ENCODE measurements at regions not wholly inside any gene's neighbourhood (a gene's known extent, or its start where the extent isn't known, plus 50 kb on each side); places are given as distances from the start of the nearest gene placed in this dataset.
"Not testable (repeated sequence)": the region's sequence is repeated elsewhere in the genome, so short reads cannot be mapped to it uniquely, and the experiment has no call there.

DNA sequence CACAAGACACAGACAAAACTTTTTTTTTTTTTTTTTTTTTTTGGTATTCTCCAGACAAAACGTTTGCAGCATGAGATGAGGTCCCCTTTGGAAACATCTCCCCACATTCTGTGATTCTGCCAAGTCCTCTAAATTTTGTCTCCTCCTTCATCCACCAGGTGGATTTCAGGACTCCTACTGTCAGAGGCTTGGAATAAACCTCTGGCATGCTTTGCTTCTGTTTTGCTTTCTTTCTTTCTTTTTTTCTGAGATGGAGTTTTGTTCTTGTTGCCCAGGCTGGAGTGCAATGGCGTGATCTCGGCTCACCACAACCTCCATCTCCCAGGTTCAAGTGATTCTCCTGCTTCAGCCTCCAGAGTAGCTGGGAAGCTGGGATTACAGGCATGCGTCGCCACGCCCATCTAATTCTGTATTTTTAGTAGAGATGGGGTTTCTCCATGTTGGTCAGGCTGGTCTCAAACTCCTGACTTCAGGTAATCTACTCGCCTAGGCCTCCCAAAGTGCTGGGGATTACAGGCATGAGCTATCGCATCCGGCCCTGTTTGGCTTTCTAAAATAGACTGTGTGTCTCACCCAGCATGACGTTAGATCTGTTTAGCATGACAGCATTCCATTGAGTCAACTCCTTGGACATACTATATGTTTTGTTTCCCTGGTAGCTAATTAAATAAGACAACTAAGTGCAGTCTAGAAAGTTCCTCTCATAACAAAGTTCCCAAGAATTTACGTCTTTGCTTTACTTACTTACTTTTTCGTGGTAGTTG is 142.5 kb downstream of the NPIPA7 start:
- H3K9me3 ChIP-seq; H3K4me1 ChIP-seq; H3K36me3 ChIP-seq (ENCODE audit: low read depth, missing control alignments); H3K4me3 ChIP-seq; intact Hi-C loops (cut with DNase I; ENCODE audit: low total_unique reads); H3K27ac ChIP-seq; H3K27me3 ChIP-seq; DNase-seq: not testable (repeated sequence)
- WGBS, 2 donors = 33% methylated on average over 1 of the region's 12 CpGs; no CpG with 5 or more reads in 1 of the 2 donors

DNA sequence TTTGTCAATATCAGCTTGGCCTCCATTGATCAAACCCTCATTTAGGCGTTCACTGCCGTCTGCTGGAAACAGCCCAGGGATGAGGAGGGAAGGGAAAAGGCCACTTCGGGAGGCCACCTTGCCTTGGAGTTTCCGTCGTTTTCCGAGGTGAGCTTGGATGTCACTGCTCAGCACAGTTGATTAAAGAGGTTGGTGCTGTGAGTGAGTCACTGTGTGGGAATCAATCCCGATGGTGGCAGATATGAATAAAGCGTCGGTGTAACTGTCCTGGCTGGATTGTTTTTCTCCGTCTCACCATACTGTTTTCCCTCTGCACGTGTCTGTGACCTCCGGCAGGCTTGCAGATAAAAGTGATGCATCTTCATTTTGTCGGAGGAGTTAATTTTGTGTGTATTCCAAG is 148.1 kb downstream of the NPIPA7 start:
- H3K36me3 ChIP-seq (ENCODE audit: low read depth, missing control alignments); H3K4me3 ChIP-seq; DNase-seq; H3K4me1 ChIP-seq; H3K27me3 ChIP-seq; H3K27ac ChIP-seq; H3K9me3 ChIP-seq; intact Hi-C loops (cut with DNase I; ENCODE audit: low total_unique reads): not testable (repeated sequence)
- WGBS, 2 donors = no CpG with 5 or more reads among the region's 13 CpGs

DNA sequence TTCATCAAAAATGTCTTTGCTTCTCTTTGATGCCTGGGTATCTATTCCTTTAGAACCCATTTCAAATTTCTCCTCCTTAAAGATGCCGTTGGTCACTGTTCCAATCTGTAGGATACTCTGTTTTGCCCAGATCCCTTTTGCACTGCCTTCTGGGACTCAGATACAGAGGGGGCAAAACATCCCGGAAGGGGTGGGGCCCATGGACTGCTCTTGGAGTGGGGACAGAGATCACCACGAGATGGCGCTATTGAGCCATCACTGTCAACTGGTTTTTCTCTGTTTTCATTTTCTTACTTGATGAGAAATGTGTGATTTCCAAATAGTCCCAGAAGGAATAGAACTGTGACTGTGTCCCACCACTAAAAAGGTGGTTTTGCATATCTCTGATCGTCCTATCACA is 151.8 kb downstream of the NPIPA7 start:
- intact Hi-C loops (cut with DNase I; ENCODE audit: low total_unique reads); H3K4me3 ChIP-seq; DNase-seq; H3K27ac ChIP-seq; H3K36me3 ChIP-seq (ENCODE audit: low read depth, missing control alignments); H3K27me3 ChIP-seq; H3K4me1 ChIP-seq; H3K9me3 ChIP-seq: not testable (repeated sequence)
- 4% methylated on average over 2 of the region's 5 CpGs; no CpG with 5 or more reads in 1 of the 2 donors for WGBS, 2 donors

DNA sequence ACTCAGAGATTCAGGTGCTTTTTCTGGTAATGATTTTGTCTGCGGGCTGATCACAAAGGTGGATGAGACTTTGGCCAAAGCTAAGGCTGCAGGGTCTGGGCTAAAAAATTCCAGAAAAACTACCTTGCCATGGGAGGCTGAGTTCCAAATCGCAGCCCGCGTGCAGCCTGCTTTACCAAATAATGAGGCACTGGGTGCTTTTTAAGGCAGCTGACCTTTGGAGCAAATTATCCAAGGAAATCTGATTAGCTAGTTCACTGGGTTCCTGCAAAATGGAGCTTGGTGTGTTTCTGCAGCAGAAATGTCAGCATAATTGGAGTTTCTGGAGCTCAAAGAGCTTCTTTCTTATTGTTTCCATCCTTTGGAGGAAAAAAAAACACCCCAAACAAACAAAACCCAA is 156.6 kb downstream of the NPIPA7 start:
- intact Hi-C loops (cut with DNase I; ENCODE audit: low total_unique reads); DNase-seq; H3K4me1 ChIP-seq; H3K36me3 ChIP-seq (ENCODE audit: low read depth, missing control alignments); H3K4me3 ChIP-seq; H3K9me3 ChIP-seq; H3K27me3 ChIP-seq; H3K27ac ChIP-seq: not testable (repeated sequence)
- 72% methylated on average over 3 of the region's 4 CpGs; no CpG with 5 or more reads in 1 of the 2 donors for WGBS, 2 donors

DNA sequence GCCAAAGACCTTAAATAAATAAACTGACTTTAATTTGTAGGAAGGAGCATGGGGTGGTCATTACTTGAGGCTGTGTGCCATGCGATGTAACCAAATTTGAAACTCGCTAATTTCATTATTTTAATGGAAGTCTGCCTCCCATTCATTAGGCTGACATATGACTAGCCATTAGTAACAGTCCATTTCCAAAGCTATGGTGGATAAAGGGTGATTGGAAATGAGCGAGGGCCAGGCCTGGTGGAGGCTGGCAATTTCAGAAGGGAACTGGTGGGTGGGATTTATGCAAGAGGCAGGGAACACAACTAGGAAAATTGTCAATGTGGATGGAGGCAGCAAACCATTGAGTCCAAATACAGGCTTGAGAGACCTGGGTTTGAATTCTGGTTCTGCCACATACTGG is 157.2 kb downstream of the NPIPA7 start:
- DNase-seq; intact Hi-C loops (cut with DNase I; ENCODE audit: low total_unique reads); H3K27ac ChIP-seq; H3K4me3 ChIP-seq; H3K4me1 ChIP-seq; H3K27me3 ChIP-seq; H3K9me3 ChIP-seq; H3K36me3 ChIP-seq (ENCODE audit: low read depth, missing control alignments): not testable (repeated sequence)
- 80 to 92% methylated on average over 3 of the region's 3 CpGs for WGBS, 2 donors

DNA sequence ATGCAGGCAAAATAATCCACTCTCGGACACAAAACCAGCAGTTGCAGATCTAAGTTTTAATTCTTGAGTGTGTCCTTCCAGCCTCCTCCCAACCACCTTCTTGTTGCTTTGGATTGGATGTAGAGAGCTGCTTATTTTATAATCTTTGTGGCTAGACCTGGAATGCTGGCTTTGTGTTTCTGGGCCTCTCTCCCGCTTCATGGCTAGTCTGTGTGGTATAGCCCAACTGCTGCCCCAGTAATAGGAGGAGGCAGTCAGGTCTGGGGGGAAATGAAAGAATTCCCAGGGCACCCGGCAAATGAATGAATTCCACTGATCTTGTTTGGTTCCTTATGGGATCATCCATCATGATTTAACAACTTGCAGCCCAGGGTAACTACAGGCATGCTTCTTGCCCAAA is 170.8 kb downstream of the NPIPA7 start:
- WGBS, 2 donors = 55 to 71% methylated on average over 3 of the region's 3 CpGs
- DNase-seq; intact Hi-C loops (cut with DNase I; ENCODE audit: low total_unique reads); H3K27me3 ChIP-seq; H3K4me3 ChIP-seq; H3K27ac ChIP-seq; H3K9me3 ChIP-seq; H3K4me1 ChIP-seq; H3K36me3 ChIP-seq (ENCODE audit: low read depth, missing control alignments): not testable (repeated sequence)

DNA sequence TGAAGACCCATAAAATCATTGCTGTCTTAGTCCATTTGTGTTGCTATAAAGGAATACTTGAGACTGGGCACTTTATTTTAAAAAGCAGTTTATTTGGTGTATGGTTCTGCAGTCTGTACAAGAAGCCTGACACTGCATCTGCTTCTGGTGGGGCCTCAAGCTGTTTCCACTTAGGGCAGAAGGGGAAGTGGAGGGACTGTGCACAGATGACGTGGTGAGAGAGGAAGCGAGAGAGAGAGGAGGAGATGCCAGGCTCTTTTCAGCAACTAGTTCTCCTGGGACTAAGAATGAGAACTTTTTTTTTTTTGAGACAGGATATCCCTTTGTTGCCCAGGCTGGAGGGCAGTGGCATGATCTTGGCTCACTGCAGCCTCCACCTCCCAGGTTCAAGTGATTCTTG is 171.9 kb downstream of the NPIPA7 start:
- WGBS, 2 donors = 65 to 77% methylated on average over 2 of the region's 2 CpGs
- not testable (repeated sequence) for H3K27me3 ChIP-seq, H3K27ac ChIP-seq

DNA sequence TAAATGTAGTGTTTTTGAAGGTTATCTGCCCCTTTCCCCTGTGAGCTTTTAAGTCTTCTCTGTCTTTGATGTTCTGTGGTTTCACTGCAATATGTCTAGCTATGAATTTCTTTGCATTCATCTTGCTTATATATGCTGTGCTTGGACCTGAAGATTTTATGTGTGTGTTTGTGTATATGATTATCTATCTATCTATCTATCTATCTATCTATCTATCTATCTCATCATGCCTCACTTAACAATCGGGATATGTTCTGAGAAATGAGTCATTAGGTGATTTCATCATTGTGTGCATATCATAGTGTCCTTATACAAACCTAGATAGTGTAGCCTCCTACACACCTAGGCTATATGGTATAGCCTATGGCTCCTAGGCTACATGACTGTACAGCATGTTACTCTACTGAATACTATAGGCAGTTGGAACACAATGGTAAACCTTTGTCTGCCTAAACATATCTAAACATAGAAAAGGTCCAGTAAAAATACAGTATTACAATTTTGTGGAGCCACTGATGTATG is 173.9 kb downstream of the NPIPA7 start:
- H3K27ac ChIP-seq; H3K9me3 ChIP-seq; H3K4me3 ChIP-seq; DNase-seq; H3K27me3 ChIP-seq; H3K4me1 ChIP-seq; intact Hi-C loops (cut with DNase I; ENCODE audit: low total_unique reads); H3K36me3 ChIP-seq (ENCODE audit: low read depth, missing control alignments): not testable (repeated sequence)
- WGBS, 2 donors = 80 to 86% methylated on average over 1 of the region's 1 CpG

More for the DNA sequence above, 171.9 kb downstream of the NPIPA7 start:
- H3K36me3 ChIP-seq (ENCODE audit: low read depth, missing control alignments); DNase-seq; intact Hi-C loops (cut with DNase I; ENCODE audit: low total_unique reads); H3K4me3 ChIP-seq; H3K9me3 ChIP-seq; H3K4me1 ChIP-seq: not testable (repeated sequence)

DNA sequence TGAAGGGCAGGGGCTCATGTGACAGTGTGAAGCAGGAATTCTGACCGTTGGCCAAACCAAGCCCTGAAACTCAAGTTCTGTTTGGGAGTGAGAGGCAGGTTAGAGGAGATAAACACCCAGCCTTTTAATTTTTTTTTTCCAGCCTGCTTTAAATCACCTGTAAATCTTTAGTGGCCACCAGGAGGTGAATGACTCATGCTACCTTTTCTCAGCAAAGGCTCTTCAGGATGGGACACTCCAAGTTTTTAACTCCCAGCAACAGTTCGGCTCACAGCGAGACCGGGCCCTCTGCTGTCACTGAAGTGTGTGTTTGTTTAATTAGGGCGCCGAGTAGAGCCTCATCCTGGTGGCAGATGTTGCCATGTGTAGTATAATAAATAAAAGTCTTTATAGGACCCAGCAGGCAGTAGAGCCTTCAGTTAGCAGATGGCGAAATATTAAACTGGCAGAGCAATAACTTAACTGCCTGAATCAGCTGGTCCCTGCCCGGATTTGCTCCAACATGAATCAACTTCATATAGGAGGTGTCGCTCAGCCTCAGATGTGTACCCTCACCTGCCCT is 180.3 kb downstream of the NPIPA7 start:
- H3K27me3 ChIP-seq; DNase-seq; H3K27ac ChIP-seq; H3K4me3 ChIP-seq; intact Hi-C loops (cut with DNase I; ENCODE audit: low total_unique reads); H3K36me3 ChIP-seq (ENCODE audit: low read depth, missing control alignments); H3K9me3 ChIP-seq; H3K4me1 ChIP-seq: not testable (repeated sequence)
- 71 to 76% methylated on average over 5 to 6 of the region's 9 CpGs for WGBS, 2 donors

DNA sequence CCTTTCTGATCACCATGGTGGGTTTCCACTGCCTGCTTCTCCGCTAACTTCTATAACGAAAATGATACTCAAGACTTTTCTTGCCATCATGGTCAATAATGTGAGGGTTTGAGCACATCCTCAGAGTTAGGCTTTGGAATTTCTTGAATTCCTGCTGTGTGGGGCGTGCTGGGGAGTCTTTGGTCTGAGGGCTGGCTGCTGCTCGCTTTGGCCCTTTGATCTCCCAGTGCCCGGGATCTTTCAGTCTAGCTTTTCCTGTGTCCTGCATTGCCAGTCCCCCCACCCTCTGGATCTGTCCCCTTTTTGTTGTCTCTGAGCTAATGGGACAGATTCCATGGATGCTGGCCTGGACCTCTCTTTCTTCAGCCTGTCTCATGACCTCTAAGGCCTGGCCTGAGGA is 182.6 kb downstream of the NPIPA7 start:
- H3K36me3 ChIP-seq (ENCODE audit: low read depth, missing control alignments); DNase-seq; H3K4me1 ChIP-seq; H3K9me3 ChIP-seq; H3K4me3 ChIP-seq; H3K27ac ChIP-seq; H3K27me3 ChIP-seq; intact Hi-C loops (cut with DNase I; ENCODE audit: low total_unique reads): not testable (repeated sequence)
- WGBS, 2 donors = 60 to 78% methylated on average over 5 of the region's 5 CpGs

DNA sequence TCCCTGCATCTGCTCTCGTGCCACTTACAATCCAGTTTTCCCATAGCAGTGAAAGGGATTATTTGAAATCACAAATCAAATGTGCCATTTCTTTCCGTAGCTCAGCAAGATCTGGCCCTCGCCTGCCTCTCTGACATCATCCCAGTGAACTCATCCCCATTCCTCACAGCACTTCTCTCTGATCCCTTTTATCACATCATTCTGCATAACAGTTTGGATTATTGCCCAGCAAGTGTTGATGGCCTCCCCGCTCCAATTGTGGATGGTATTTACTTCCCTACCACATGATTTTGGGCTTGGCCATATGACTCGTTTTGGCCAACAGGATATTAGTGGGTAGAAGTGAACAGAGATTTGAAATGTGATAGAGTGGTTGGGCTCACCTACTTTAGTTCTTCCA is 185.0 kb downstream of the NPIPA7 start:
- intact Hi-C loops (cut with DNase I; ENCODE audit: low total_unique reads); DNase-seq: not testable (repeated sequence)

DNA sequence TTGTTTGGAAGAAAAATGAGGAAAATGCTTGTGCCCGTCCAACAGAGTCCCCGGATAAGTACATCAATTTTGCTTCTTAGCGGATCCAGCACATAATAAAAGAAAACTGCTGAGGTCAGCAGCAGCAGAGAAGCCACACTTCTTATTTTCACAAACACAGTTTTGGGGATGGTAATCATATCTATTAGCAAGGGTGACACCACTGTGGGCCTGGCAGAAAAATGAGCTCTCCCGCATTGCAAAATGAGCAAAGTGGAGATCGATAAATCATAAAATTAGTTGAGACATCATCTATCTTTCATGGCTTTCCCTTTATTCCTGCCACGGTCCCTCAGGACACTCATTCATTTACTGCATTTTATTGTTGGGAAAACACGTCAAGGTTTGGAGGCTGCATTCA is 186.4 kb downstream of the NPIPA7 start:
- intact Hi-C loops (cut with DNase I; ENCODE audit: low total_unique reads); H3K27me3 ChIP-seq; H3K4me1 ChIP-seq; H3K9me3 ChIP-seq; H3K4me3 ChIP-seq; DNase-seq; H3K36me3 ChIP-seq (ENCODE audit: low read depth, missing control alignments); H3K27ac ChIP-seq: not testable (repeated sequence)
- WGBS, 2 donors = no CpG with 5 or more reads among the region's 7 CpGs

More for the DNA sequence above, 185.0 kb downstream of the NPIPA7 start:
- H3K36me3 ChIP-seq (ENCODE audit: low read depth, missing control alignments); H3K4me1 ChIP-seq; H3K27ac ChIP-seq; H3K27me3 ChIP-seq; H3K4me3 ChIP-seq; H3K9me3 ChIP-seq: not testable (repeated sequence)
- 100% methylated on average over 1 of the region's 5 CpGs; no CpG with 5 or more reads in 1 of the 2 donors for WGBS, 2 donors

Data from testis (tissue), 2 donors.